H9 (cell line): ENCODE measurements at regions not wholly inside any gene's neighbourhood (a gene's known extent, or its start where the extent isn't known, plus 50 kb on each side); places are given as distances from the start of the nearest gene placed in this dataset.

Source experiments
- DNase-seq: peaks from one replicate; pipeline ENCODE4 v3.0.0-alpha.2; 2017
- H2AFZ ChIP-seq: one replicate; pipeline ENCODE4 v1.6.1; 2013; ENCODE audit warnings: mild to moderate bottlenecking, low read length, control low read depth, moderate library complexity
- H2AK5ac ChIP-seq: 2 replicates; pipeline ENCODE4 v1.6.1; 2013; ENCODE audit warnings: low read length, control low read depth, mixed read lengths; ENCODE audit not compliant: insufficient read length
- H2BK120ac ChIP-seq: one replicate; pipeline ENCODE4 v1.6.1; 2013; ENCODE audit warnings: low read depth, mild to moderate bottlenecking, low read length, control low read depth, inconsistent platforms; ENCODE audit not compliant: poor library complexity, severe bottlenecking
- H2BK12ac ChIP-seq: 2 replicates; pipeline ENCODE4 v1.6.1; 2013; ENCODE audit warnings: low read length, control low read depth, mixed read lengths, low read depth; ENCODE audit not compliant: insufficient read length
- H2BK15ac ChIP-seq: 2 replicates; pipeline ENCODE4 v1.6.1; 2013; ENCODE audit warnings: low read depth, low read length, control low read depth
- H2BK20ac ChIP-seq: one replicate; pipeline ENCODE4 v1.6.1; 2013; ENCODE audit warnings: low read depth, mild to moderate bottlenecking, low read length, control low read depth, inconsistent platforms; ENCODE audit not compliant: poor library complexity, severe bottlenecking
- H2BK5ac ChIP-seq: 2 replicates; pipeline ENCODE4 v1.6.1; 2013; ENCODE audit warnings: low read length, control low read depth, mixed read lengths; ENCODE audit not compliant: insufficient read length
- H3K14ac ChIP-seq: 2 replicates; pipeline ENCODE4 v1.6.1; 2013; ENCODE audit warnings: low read length, control low read depth; ENCODE audit not compliant: insufficient read depth
- H3K18ac ChIP-seq: 2 replicates; pipeline ENCODE4 v1.6.1; 2013; ENCODE audit warnings: low read depth, mild to moderate bottlenecking, mixed read lengths, low read length, control low read depth; ENCODE audit not compliant: insufficient read length
- H3K23ac ChIP-seq: 2 replicates; pipeline ENCODE4 v1.6.1; 2013; ENCODE audit warnings: low read length, control low read depth, mixed read lengths, low read depth; ENCODE audit not compliant: insufficient read length
- H3K23me2 ChIP-seq: 2 replicates; pipeline ENCODE4 v1.6.1; 2013; ENCODE audit warnings: low read depth, mild to moderate bottlenecking, mixed read lengths, low read length, control low read depth; ENCODE audit not compliant: insufficient read length, poor library complexity, severe bottlenecking
- H3K27ac ChIP-seq: 2 replicates; pipeline ENCODE4 v1.5.1; 2013; ENCODE audit warnings: low read length, control low read depth, mixed read lengths, low read depth; ENCODE audit not compliant: insufficient read length
- H3K27me3 ChIP-seq: 2 replicates; pipeline ENCODE4 v1.6.1; 2013; ENCODE audit warnings: low read length, control low read depth, inconsistent platforms; ENCODE audit not compliant: insufficient read depth
- H3K4ac ChIP-seq: 2 replicates; pipeline ENCODE4 v1.6.1; 2013; ENCODE audit warnings: low read depth, mild to moderate bottlenecking, control low read depth, inconsistent platforms, low read length, moderate library complexity
- H3K4me1 ChIP-seq: 2 replicates; pipeline ENCODE4 v1.6.1; 2013; ENCODE audit warnings: low read length, control low read depth, inconsistent platforms; ENCODE audit not compliant: insufficient read depth
- H3K4me2 ChIP-seq: 2 replicates; pipeline ENCODE4 v1.6.1; 2013; ENCODE audit warnings: low read length, control low read depth, mixed read lengths; ENCODE audit not compliant: insufficient read length, insufficient read depth
- H3K56ac ChIP-seq: 2 replicates; pipeline ENCODE4 v1.6.1; 2013; ENCODE audit warnings: low read depth, mild to moderate bottlenecking, mixed read lengths, low read length, control low read depth; ENCODE audit not compliant: insufficient read length
- H3K79me1 ChIP-seq: 2 replicates; pipeline ENCODE4 v1.6.1; 2013; ENCODE audit warnings: low read depth, mild to moderate bottlenecking, moderate library complexity, low read length, control low read depth, inconsistent platforms; ENCODE audit not compliant: insufficient read depth, poor library complexity, severe bottlenecking
- H3K79me2 ChIP-seq: 2 replicates; pipeline ENCODE4 v1.6.1; 2013; ENCODE audit warnings: low read length, control low read depth, inconsistent platforms; ENCODE audit not compliant: insufficient read depth
- H3K9ac ChIP-seq: 2 replicates; pipeline ENCODE4 v1.6.1; 2013; ENCODE audit warnings: low read length, control low read depth, mixed read lengths; ENCODE audit not compliant: insufficient read length; ENCODE audit errors: extremely low read depth
- H3K9me3 ChIP-seq: one replicate; pipeline ENCODE4 v1.6.1; 2013; ENCODE audit warnings: low read depth, low read length, inconsistent platforms; ENCODE audit not compliant: control insufficient read depth
- H3T11ph ChIP-seq: one replicate; pipeline ENCODE4 v1.6.1; 2013; ENCODE audit warnings: mild to moderate bottlenecking, low read length, control low read depth, inconsistent platforms
- H4K20me1 ChIP-seq: one replicate; pipeline ENCODE4 v1.6.1; 2013; ENCODE audit not compliant: control insufficient read depth, insufficient read length, insufficient read depth
- H4K5ac ChIP-seq: 2 replicates; pipeline ENCODE4 v1.6.1; 2013; ENCODE audit warnings: low read depth, mild to moderate bottlenecking, mixed read lengths, low read length, control low read depth; ENCODE audit not compliant: insufficient read length
- H4K8ac ChIP-seq: replicated peaks from 2 replicates; pipeline ENCODE4 v1.6.1; 2013; ENCODE audit warnings: low read length, control low read depth, mixed read lengths, low read depth; ENCODE audit not compliant: insufficient read length
- H4K91ac ChIP-seq: 2 replicates; pipeline ENCODE4 v1.6.1; 2013; ENCODE audit warnings: low read depth, mild to moderate bottlenecking, moderate library complexity, mixed read lengths, low read length, control low read depth; ENCODE audit not compliant: insufficient read length
- H3K27ac Mint-ChIP-seq, 3 experiments: 2 replicates in 2 of 3; 3 replicates in 1 of 3; pipeline ENCODE4 v1.8.0; 2020 to 2021; ENCODE audit warnings: mixed read lengths in 3 of 3, mild to moderate bottlenecking in 1 of 3, moderate library complexity in 1 of 3
- H3K27me3 Mint-ChIP-seq: 2 replicates; pipeline ENCODE4 v1.8.0; 2021; ENCODE audit warnings: low read depth, mild to moderate bottlenecking, moderate library complexity, mixed read lengths
- H3K36me3 Mint-ChIP-seq, 3 experiments: 2 replicates in 2 of 3; 3 replicates in 1 of 3; pipeline ENCODE4 v1.8.0; 2020 to 2021; ENCODE audit warnings: low read depth in 3 of 3, mixed read lengths in 3 of 3; ENCODE audit not compliant: insufficient read depth in 1 of 3
- H3K4me1 Mint-ChIP-seq, 2 experiments: 2 replicates each; pipeline ENCODE4 v1.8.0; 2020; ENCODE audit warnings: mixed read lengths in 2 of 2
- H3K4me3 Mint-ChIP-seq, 2 experiments: 2 replicates in 1 of 2; 3 replicates in 1 of 2; pipeline ENCODE4 v1.8.0; 2020 to 2021; ENCODE audit warnings: mild to moderate bottlenecking in 2 of 2, mixed read lengths in 2 of 2, moderate library complexity in 1 of 2
- H3K9me3 Mint-ChIP-seq, 2 experiments: 2 replicates in 1 of 2; 3 replicates in 1 of 2; pipeline ENCODE4 v1.8.0; 2020; ENCODE audit warnings: mild to moderate bottlenecking in 2 of 2, mixed read lengths in 2 of 2, moderate library complexity in 1 of 2
- WGBS: extraction: QIAGEN DNeasy Blood & Tissue Kit; methylation state at CpG from one replicate; pipeline ENCODE4 v1.1.7; 2013; ENCODE audit warnings: missing lambda C conversion rate, low lambda C conversion rate, mixed read lengths; ENCODE audit not compliant: insufficient read length; ENCODE audit errors: extremely low coverage; 5-methylcytosine and 5-hydroxymethylcytosine counted together
- TF ChIP-seq, protein P1 (sequence below): fragments of 200-600 bp; sonication (generic); conservative IDR thresholded peaks from 3 replicates; pipeline ENCODE4 v1.8.0; 2021; ENCODE audit warnings: antibody characterized with exemption, mild to moderate bottlenecking

DNA sequence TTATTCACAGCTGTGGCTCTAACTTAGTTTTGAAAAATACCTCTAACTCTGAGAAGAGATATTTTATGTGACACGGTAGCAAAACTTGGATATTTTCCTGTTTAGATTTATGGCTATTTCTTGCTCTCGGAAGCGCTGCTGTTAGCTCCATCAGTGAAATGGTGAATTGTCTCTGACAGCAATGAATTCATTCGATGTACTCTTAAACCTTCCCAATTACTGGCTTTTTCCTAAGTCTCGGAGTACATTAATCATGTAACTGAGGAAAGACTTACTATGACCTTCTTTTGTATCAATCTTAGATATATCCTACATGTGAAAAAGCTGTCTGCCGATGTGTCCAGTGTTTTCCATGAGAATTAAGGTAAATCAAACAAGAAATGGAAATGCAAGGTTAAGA lies 613.0 kb downstream of the KIF4B start:
- no CpG with 5 or more reads among the region's 6 CpGs for WGBS
- no peak overlapping the region for H3K14ac ChIP-seq
- no peaks in the 10 kb centered on the region for H3K9me3 ChIP-seq
- peaks cover 5% of the 10 kb centered on the region for H3K4me1 ChIP-seq
- no peak overlapping the region for H3K23ac ChIP-seq
- H3K4me1 Mint-ChIP-seq: peaks cover 15 to 20% of the 10 kb centered on the region in 2 experiments
- no peak overlapping the region for H2BK15ac ChIP-seq
- H3K23me2 ChIP-seq: no peaks in the 10 kb centered on the region
- H2BK12ac ChIP-seq: no peak overlapping the region
- H3K27ac Mint-ChIP-seq: no peak overlapping the region
- H3T11ph ChIP-seq: no peak overlapping the region
- H2BK20ac ChIP-seq: no peak overlapping the region
- no peak overlapping the region for H3K27ac ChIP-seq
- no peak overlapping the region for H2AFZ ChIP-seq
- TF ChIP-seq, protein P1, sequence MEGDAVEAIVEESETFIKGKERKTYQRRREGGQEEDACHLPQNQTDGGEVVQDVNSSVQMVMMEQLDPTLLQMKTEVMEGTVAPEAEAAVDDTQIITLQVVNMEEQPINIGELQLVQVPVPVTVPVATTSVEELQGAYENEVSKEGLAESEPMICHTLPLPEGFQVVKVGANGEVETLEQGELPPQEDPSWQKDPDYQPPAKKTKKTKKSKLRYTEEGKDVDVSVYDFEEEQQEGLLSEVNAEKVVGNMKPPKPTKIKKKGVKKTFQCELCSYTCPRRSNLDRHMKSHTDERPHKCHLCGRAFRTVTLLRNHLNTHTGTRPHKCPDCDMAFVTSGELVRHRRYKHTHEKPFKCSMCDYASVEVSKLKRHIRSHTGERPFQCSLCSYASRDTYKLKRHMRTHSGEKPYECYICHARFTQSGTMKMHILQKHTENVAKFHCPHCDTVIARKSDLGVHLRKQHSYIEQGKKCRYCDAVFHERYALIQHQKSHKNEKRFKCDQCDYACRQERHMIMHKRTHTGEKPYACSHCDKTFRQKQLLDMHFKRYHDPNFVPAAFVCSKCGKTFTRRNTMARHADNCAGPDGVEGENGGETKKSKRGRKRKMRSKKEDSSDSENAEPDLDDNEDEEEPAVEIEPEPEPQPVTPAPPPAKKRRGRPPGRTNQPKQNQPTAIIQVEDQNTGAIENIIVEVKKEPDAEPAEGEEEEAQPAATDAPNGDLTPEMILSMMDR: no peak
- H4K20me1 ChIP-seq: no peaks in the 10 kb centered on the region
- H3K4me2 ChIP-seq: no peak overlapping the region
- H3K27me3 Mint-ChIP-seq: no peaks in the 10 kb centered on the region; the same call in 1 of the 2 replicates
- no peak overlapping the region for H2BK120ac ChIP-seq
- no peak overlapping the region for H4K8ac ChIP-seq
- H3K18ac ChIP-seq: no peak overlapping the region
- no peak overlapping the region for H3K56ac ChIP-seq
- no peaks in the 10 kb centered on the region for H3K27me3 ChIP-seq
- no peaks in the 10 kb centered on the region for H3K9me3 Mint-ChIP-seq
- H2BK5ac ChIP-seq: no peak overlapping the region
- no peak overlapping the region for H4K5ac ChIP-seq
- DNase-seq: no peak
- H3K79me1 ChIP-seq: no peaks in the 10 kb centered on the region
- no peak overlapping the region for H4K91ac ChIP-seq
- H3K79me2 ChIP-seq: no peaks in the 10 kb centered on the region
- H3K36me3 Mint-ChIP-seq: no peaks in the 10 kb centered on the region
- no peak overlapping the region for H3K9ac ChIP-seq
- H2AK5ac ChIP-seq: no peak overlapping the region
- no peak overlapping the region for H3K4ac ChIP-seq
- H3K4me3 Mint-ChIP-seq: no peak overlapping the region
